ENCODE measurements at regions not wholly inside any gene's neighbourhood (a gene's known extent, or its start where the extent isn't known, plus 50 kb on each side); places are given as distances from the start of the nearest gene placed in this dataset.

DNA sequence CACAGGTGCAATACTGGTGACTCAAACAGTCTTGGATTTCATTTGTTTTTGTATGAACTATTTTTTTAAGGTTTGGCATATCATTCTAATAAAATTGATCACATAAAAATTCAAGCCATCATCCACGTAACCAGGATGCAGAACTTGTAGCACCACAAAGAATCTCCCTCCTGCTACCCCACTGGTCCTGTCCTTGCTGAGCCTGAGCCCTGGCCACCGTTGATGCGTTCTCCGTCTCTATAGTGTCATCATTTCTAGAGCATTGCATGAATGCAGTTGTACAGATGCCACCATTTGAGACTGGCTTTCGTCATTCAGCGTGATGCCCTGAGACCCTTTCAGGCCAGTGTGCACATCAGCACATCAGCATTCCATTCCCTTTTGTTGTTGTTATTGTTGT lies 273.5 kb downstream of the TCERG1L start:
- TF ChIP-seq POLR2A (IDR thresholded peaks at IDR 0.05), result no peak
- TF ChIP-seq, protein P1, sequence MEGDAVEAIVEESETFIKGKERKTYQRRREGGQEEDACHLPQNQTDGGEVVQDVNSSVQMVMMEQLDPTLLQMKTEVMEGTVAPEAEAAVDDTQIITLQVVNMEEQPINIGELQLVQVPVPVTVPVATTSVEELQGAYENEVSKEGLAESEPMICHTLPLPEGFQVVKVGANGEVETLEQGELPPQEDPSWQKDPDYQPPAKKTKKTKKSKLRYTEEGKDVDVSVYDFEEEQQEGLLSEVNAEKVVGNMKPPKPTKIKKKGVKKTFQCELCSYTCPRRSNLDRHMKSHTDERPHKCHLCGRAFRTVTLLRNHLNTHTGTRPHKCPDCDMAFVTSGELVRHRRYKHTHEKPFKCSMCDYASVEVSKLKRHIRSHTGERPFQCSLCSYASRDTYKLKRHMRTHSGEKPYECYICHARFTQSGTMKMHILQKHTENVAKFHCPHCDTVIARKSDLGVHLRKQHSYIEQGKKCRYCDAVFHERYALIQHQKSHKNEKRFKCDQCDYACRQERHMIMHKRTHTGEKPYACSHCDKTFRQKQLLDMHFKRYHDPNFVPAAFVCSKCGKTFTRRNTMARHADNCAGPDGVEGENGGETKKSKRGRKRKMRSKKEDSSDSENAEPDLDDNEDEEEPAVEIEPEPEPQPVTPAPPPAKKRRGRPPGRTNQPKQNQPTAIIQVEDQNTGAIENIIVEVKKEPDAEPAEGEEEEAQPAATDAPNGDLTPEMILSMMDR (IDR thresholded peaks at IDR 0.05), result no peak
